Lower lobe of right lung (tissue), 2 donors: ENCODE measurements at regions not wholly inside any gene's neighbourhood (a gene's known extent, or its start where the extent isn't known, plus 50 kb on each side); places are given as distances from the start of the nearest gene placed in this dataset.

Experiments
- ATAC-seq, 2 donors: fragments of 200-7000 bp; cut with Tn5 transposase; one replicate each; pipeline ENCODE4 v1.9.1; 2020 to 2022; ENCODE audit warnings: mild to moderate bottlenecking in 2 of 2, moderate library complexity in 2 of 2
- DNase-seq: peaks from one replicate; pipeline ENCODE4 v3.0.0-alpha.2; 2020
- H3K27ac ChIP-seq: fragments of 200-600 bp; one replicate; pipeline ENCODE4 v1.8.0; 2022
- H3K27me3 ChIP-seq: fragments of 200-600 bp; one replicate; pipeline ENCODE4 v1.8.0; 2022; ENCODE audit warnings: low read depth
- H3K36me3 ChIP-seq: fragments of 200-600 bp; one replicate; pipeline ENCODE4 v1.8.0; 2022; ENCODE audit warnings: mild to moderate bottlenecking
- H3K4me1 ChIP-seq: fragments of 200-600 bp; one replicate; pipeline ENCODE4 v1.8.0; 2022
- H3K4me3 ChIP-seq: fragments of 200-600 bp; one replicate; pipeline ENCODE4 v1.8.0; 2022; ENCODE audit warnings: mild to moderate bottlenecking
- H3K9me3 ChIP-seq: fragments of 200-600 bp; one replicate; pipeline ENCODE4 v1.8.0; 2022
- CTCF ChIP-seq: fragments of 200-600 bp; IDR thresholded peaks from one replicate; pipeline ENCODE4 v1.8.0; 2022; ENCODE audit warnings: antibody characterized with exemption, mild to moderate bottlenecking
- intact Hi-C: fragments of 100-400 bp; cut with DNase I; formaldehyde crosslinking; loops from one replicate; pipeline ENCODE4 v1.11.0; 2022
- donor health status: DM: no; HTN: yes; CAD: no; lungs with severe emphysema.

DNA sequence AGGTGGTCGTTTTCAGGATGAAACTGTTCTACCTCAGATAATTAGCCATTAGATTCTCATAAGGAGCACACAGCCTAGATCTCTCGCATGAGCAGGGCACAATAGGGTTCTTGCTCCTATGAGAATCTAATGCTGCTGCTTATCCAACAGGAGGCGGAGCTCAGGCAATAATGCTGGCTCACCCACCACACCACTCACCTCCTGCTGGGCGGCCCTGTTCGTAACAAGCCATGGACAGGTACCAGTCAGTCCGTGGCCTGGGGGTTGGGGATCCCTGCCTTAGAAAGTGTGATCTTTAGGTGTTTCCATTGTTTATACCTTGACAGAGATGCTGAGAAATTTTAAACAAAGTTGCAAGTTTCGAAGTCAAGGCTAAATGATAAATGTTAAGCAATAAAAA lies 344.6 kb upstream of the HTR2A start:
- DNase-seq (no peak), ATAC-seq (no peak)
- intact Hi-C loops: no loop called here
- Histone ChIP-seq H3K36me3 (no peaks in the 10 kb centered on the region), H3K27ac (no peak overlapping the region), H3K4me3 (no peak overlapping the region), H3K9me3 (no peaks in the 10 kb centered on the region), H3K4me1 (no peaks in the 10 kb centered on the region), H3K27me3 (no peaks in the 10 kb centered on the region)
- TF ChIP-seq CTCF: no peak

- TF ChIP-seq CTCF: no peak
- H3K27ac ChIP-seq: no peak overlapping the region
- intact Hi-C loops: no loop called here
Observed at GRCh38 chr13:47239025-47239424, 342.2 kb upstream of the HTR2A start.

DNA sequence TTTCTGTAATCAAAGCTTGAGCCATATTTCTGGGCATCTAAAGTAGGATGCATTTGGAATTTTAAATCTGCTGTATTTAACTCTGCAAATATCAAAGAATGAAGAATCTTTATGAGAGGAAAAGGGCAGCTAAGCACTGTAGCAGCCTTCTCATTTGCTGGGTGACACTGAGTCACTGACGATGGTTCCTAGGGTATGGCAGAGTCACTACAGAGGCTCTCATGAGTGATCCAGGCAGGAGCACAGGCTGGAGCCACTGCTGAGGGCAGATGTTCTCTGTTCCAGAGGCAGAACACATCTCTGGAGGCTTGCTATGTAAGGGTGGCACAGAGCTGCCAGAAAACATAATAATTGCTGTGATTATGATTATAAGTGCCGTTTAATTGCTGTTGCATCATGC lies 340.7 kb upstream of the HTR2A start:
- Histone ChIP-seq H3K27me3 (no peaks in the 10 kb centered on the region), H3K4me3 (no peak overlapping the region), H3K4me1 (no peaks in the 10 kb centered on the region), H3K36me3 (no peaks in the 10 kb centered on the region), H3K9me3 (no peaks in the 10 kb centered on the region), H3K27ac (no peak overlapping the region)
- ATAC-seq (no peak), DNase-seq (no peak)
- intact Hi-C loops: no loop called here
- no peak for TF ChIP-seq CTCF

More at GRCh38 chr13:47239025-47239424, 342.2 kb upstream of the HTR2A start:
- no peaks in the 10 kb centered on the region for H3K27me3 ChIP-seq
- no peaks in the 10 kb centered on the region for H3K9me3 ChIP-seq
- no peaks in the 10 kb centered on the region for H3K4me1 ChIP-seq
- H3K36me3 ChIP-seq: no peaks in the 10 kb centered on the region
- ATAC-seq (no peak), DNase-seq (no peak)
- H3K4me3 ChIP-seq: no peak overlapping the region

DNA sequence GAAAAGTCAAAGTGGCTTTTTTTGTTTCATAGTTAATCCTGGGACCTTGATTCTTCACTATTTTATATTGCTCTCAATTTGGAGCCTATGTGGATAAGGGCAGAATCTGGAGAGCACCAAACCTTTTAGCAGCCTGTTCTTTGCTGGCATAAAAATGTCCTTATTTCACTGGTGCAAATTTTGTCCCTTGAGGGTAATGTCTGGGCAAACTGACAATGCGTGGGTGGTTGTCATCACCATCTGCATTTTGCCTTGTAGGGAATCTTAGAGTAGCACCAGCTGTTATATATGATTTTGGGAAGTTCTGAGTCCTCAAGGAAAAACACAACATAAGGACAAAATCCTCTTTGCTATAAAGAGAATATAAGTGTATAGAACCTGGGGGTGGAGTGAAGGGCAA lies 336.9 kb upstream of the HTR2A start:
- H3K36me3 ChIP-seq: no peaks in the 10 kb centered on the region
- no peaks in the 10 kb centered on the region for H3K4me1 ChIP-seq
- ATAC-seq (no peak), DNase-seq (no peak)
- no peaks in the 10 kb centered on the region for H3K27me3 ChIP-seq
- intact Hi-C loops: no loop called here
- no peak for TF ChIP-seq CTCF
- peaks cover 5% of the 10 kb centered on the region for H3K9me3 ChIP-seq
- H3K4me3 ChIP-seq: no peak overlapping the region
- H3K27ac ChIP-seq: no peak overlapping the region

DNA sequence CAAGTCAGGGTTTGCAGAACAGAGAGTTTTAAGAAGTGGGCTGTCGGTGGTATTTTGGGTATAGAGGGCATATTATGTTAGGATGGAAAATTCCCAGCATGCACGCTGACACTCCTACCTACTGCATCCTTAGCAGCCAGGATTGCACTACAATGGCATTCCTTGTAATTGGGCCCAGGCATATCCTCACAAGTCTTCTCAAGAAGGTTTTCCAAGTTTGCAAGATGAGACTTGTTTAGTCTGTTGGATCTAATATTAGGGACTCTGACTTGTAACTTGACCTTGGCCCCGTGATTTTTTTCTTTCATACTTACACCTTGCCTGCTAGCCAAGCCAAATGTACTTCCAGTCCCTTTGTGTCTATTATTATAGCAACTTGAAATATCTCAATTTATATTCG lies 335.7 kb upstream of the HTR2A start:
- ATAC-seq (no peak), DNase-seq (no peak)
- H3K4me3 ChIP-seq: no peak overlapping the region
- intact Hi-C loops: no loop called here
- peaks cover 5% of the 10 kb centered on the region for H3K9me3 ChIP-seq
- no peaks in the 10 kb centered on the region for H3K4me1 ChIP-seq
- no peak for TF ChIP-seq CTCF
- H3K27me3 ChIP-seq: no peaks in the 10 kb centered on the region
- H3K36me3 ChIP-seq: no peaks in the 10 kb centered on the region
- no peak overlapping the region for H3K27ac ChIP-seq

DNA sequence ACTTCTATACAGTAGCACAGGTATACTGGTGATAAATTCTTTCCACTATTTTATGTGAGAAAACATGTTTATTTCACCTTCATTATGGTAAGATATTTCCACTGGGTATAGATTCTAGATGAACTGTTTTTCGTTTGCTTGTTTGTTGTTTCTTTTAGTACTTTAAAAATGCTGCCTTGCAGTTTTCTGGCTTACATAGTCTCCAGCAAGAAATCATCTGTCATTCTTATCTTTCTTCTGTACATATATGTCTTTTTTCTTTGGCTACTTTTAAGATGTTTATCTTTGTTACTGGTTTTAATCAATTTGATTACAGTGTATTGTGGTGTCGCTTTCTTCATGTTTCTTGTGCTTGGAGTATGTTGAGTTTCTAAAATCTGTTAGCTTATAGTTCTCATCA lies 333.3 kb upstream of the HTR2A start:
- ATAC-seq (no peak), DNase-seq (no peak)
- TF ChIP-seq CTCF: no peak
- Histone ChIP-seq H3K9me3 (peaks cover 5% of the 10 kb centered on the region), H3K27me3 (no peaks in the 10 kb centered on the region), H3K36me3 (no peaks in the 10 kb centered on the region), H3K4me3 (no peak overlapping the region), H3K27ac (no peak overlapping the region), H3K4me1 (no peaks in the 10 kb centered on the region)
- intact Hi-C loops: no loop called here
